ENCODE measurements at regions not wholly inside any gene's neighbourhood (a gene's known extent, or its start where the extent isn't known, plus 50 kb on each side); places are given as distances from the start of the nearest gene placed in this dataset.

GRCh38 chr20:17825252-17825959, 125.6 kb downstream of the BANF2 start:
- TF ChIP-seq CTBP1 (IDR thresholded peaks at IDR 0.05; ENCODE audit: borderline replicate concordance) = no peak
- TF ChIP-seq FOXA1 (IDR thresholded peaks at IDR 0.05) = no peak
- TF ChIP-seq ZNF384 (IDR thresholded peaks at IDR 0.05) = no peak
- no peak for TF ChIP-seq LEF1 (IDR thresholded peaks at IDR 0.05; ENCODE audit: borderline replicate concordance)

Measured in HEK293T (cell line).